ENCODE measurements at regions not wholly inside any gene's neighbourhood (a gene's known extent, or its start where the extent isn't known, plus 50 kb on each side); places are given as distances from the start of the nearest gene placed in this dataset.

DNA sequence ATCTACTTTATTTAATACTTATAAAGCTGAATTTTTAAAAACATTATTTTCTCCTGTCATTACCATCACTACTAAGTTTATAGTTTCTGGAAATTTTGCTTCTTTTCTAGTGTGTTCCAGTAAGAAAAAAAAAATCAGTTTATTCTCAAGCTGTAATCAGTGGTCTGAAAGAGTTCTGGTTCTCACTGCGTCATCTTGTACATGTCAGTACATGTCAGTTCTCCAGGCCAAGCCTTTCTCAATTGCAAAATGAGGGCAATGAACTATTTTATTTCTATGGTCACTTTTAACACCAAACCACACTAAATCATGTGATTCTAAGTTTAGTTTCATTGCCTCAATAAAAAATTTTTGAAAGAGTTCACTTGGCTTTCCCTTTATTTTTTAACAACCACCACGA is 468.9 kb upstream of the LRFN5 start:
- TF ChIP-seq, protein P1, sequence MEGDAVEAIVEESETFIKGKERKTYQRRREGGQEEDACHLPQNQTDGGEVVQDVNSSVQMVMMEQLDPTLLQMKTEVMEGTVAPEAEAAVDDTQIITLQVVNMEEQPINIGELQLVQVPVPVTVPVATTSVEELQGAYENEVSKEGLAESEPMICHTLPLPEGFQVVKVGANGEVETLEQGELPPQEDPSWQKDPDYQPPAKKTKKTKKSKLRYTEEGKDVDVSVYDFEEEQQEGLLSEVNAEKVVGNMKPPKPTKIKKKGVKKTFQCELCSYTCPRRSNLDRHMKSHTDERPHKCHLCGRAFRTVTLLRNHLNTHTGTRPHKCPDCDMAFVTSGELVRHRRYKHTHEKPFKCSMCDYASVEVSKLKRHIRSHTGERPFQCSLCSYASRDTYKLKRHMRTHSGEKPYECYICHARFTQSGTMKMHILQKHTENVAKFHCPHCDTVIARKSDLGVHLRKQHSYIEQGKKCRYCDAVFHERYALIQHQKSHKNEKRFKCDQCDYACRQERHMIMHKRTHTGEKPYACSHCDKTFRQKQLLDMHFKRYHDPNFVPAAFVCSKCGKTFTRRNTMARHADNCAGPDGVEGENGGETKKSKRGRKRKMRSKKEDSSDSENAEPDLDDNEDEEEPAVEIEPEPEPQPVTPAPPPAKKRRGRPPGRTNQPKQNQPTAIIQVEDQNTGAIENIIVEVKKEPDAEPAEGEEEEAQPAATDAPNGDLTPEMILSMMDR (IDR thresholded peaks at IDR 0.05): no peak
- no peak for TF ChIP-seq POLR2A (IDR thresholded peaks at IDR 0.05)
